Fibroblast of lung (primary cell): ENCODE measurements at regions not wholly inside any gene's neighbourhood (a gene's known extent, or its start where the extent isn't known, plus 50 kb on each side); places are given as distances from the start of the nearest gene placed in this dataset.
A peak's percentile ranks its signal among the peaks of the same experiment; 100 is the strongest.
"Not testable (repeated sequence)": the region's sequence is repeated elsewhere in the genome, so short reads cannot be mapped to it uniquely, and the experiment has no call there.

Experiments used
- DNase-seq, 2 donors: peaks; one replicate each; pipeline versions ENCODE4 v3.0.0 to v3.0.0-alpha.2; 2010; ENCODE audit warnings: low read depth in 2 of 2
- H2AFZ ChIP-seq: 2 replicates; pipeline ENCODE4 v1.5.1; 2012; ENCODE audit warnings: low read length, control low read depth, inconsistent platforms
- H3K27ac ChIP-seq: 2 replicates; pipeline ENCODE4 v1.5.1; 2011; ENCODE audit warnings: low read length, control low read depth; ENCODE audit not compliant: insufficient read depth
- H3K27me3 ChIP-seq: 2 replicates; pipeline ENCODE4 v1.5.1; 2011; ENCODE audit warnings: mild to moderate bottlenecking, low read length; ENCODE audit not compliant: control insufficient read depth, insufficient read depth
- H3K36me3 ChIP-seq: 2 replicates; pipeline ENCODE4 v1.5.1; 2011; ENCODE audit warnings: low read length; ENCODE audit not compliant: control insufficient read depth, insufficient read depth
- H3K4me1 ChIP-seq: 2 replicates; pipeline ENCODE4 v1.5.1; 2011; ENCODE audit warnings: low read length; ENCODE audit not compliant: control insufficient read depth, insufficient read depth; ENCODE audit errors: extremely low read depth
- H3K4me2 ChIP-seq: 2 replicates; pipeline ENCODE4 v1.5.1; 2011; ENCODE audit warnings: low read length, control low read depth; ENCODE audit not compliant: insufficient read depth; ENCODE audit errors: extremely low read depth
- H3K4me3 ChIP-seq, 4 experiments: fragments of 200-600 bp in 1 of 4; sonication (generic) in 1 of 4; replicated peaks in 1 of 4; 2 replicates each; pipeline ENCODE4 v1.5.1; 2011 to 2016; ENCODE audit warnings: low read length in 4 of 4, low read depth in 3 of 4, mild to moderate bottlenecking in 3 of 4, control low read depth in 2 of 4, inconsistent platforms in 1 of 4, mixed read lengths in 1 of 4; ENCODE audit not compliant: insufficient read depth in 1 of 4; ENCODE audit errors: control extremely low read depth in 1 of 4
- H3K79me2 ChIP-seq: 2 replicates; pipeline ENCODE4 v1.5.1; 2012; ENCODE audit warnings: mild to moderate bottlenecking, low read length, inconsistent platforms; ENCODE audit not compliant: control insufficient read depth, insufficient read depth
- H3K9ac ChIP-seq: 2 replicates; pipeline ENCODE4 v1.5.1; 2011; ENCODE audit warnings: mild to moderate bottlenecking, low read length, control low read depth; ENCODE audit not compliant: insufficient read depth
- H3K9me3 ChIP-seq: 2 replicates; pipeline ENCODE4 v1.5.1; 2012; ENCODE audit warnings: low read depth, low read length; ENCODE audit not compliant: control insufficient read depth, insufficient read depth
- H4K20me1 ChIP-seq: 2 replicates; pipeline ENCODE4 v1.5.1; 2011; ENCODE audit warnings: low read length; ENCODE audit not compliant: control insufficient read depth, insufficient read depth; ENCODE audit errors: extremely low read depth
- EZH2 ChIP-seq: IDR thresholded peaks from 2 replicates; pipeline ENCODE4 v1.5.1; 2012; ENCODE audit warnings: low read length, control low read depth, mild to moderate bottlenecking; ENCODE audit errors: missing control alignments
- TF ChIP-seq, protein P1 (sequence below), 2 donors: IDR thresholded peaks in 1 of 2; conservative IDR thresholded peaks in 1 of 2; 1 replicate in 1 of 2; 2 replicates in 1 of 2; pipeline ENCODE4 v1.5.1; 2011 to 2012; ENCODE audit warnings: low read length in 2 of 2, control low read depth in 1 of 2, inconsistent platforms in 1 of 2, low read depth in 1 of 2, mild to moderate bottlenecking in 1 of 2

DNA sequence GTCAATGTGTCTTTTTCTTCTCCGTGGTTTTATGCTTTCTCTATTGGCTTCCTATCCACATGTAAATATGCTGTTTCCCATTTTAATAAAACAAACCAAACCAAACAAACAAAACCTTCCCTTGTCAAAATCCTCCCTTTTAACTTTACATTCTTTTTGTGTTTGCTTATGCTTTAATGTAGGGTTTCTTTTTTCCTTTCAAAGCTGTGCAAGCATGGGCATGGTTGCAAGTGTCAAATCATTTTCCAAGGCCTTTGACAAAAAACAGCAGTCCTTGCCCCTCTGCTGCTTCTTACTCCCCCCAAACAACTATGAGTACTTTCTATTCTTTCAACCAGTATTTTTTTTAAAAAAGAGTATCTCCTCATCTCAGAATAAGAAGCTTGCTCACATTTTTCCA lies 66.0 kb upstream of the ACYP2 start:
- H3K4me3 ChIP-seq: no peak overlapping the region
- H2AFZ ChIP-seq: no peak overlapping the region
- no peak for TF ChIP-seq EZH2
- TF ChIP-seq, protein P1, sequence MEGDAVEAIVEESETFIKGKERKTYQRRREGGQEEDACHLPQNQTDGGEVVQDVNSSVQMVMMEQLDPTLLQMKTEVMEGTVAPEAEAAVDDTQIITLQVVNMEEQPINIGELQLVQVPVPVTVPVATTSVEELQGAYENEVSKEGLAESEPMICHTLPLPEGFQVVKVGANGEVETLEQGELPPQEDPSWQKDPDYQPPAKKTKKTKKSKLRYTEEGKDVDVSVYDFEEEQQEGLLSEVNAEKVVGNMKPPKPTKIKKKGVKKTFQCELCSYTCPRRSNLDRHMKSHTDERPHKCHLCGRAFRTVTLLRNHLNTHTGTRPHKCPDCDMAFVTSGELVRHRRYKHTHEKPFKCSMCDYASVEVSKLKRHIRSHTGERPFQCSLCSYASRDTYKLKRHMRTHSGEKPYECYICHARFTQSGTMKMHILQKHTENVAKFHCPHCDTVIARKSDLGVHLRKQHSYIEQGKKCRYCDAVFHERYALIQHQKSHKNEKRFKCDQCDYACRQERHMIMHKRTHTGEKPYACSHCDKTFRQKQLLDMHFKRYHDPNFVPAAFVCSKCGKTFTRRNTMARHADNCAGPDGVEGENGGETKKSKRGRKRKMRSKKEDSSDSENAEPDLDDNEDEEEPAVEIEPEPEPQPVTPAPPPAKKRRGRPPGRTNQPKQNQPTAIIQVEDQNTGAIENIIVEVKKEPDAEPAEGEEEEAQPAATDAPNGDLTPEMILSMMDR (conservative IDR thresholded peaks at IDR 0.05 in 1 of 2, IDR thresholded peaks at IDR 0.05 in 1 of 2; ENCODE audit: low read depth in 1 of 2, low read length in 2 of 2): no peak
- H3K36me3 ChIP-seq: no peaks in the 10 kb centered on the region
- H3K27me3 ChIP-seq: no peaks in the 10 kb centered on the region
- no peak overlapping the region for H3K9ac ChIP-seq
- H3K27ac ChIP-seq: no peak overlapping the region
- DNase-seq: no peak
- H3K4me2 ChIP-seq: no peak overlapping the region
- no peaks in the 10 kb centered on the region for H3K9me3 ChIP-seq
- no peaks in the 10 kb centered on the region for H4K20me1 ChIP-seq
- H3K4me1 ChIP-seq: no peaks in the 10 kb centered on the region
- no peaks in the 10 kb centered on the region for H3K79me2 ChIP-seq

DNA sequence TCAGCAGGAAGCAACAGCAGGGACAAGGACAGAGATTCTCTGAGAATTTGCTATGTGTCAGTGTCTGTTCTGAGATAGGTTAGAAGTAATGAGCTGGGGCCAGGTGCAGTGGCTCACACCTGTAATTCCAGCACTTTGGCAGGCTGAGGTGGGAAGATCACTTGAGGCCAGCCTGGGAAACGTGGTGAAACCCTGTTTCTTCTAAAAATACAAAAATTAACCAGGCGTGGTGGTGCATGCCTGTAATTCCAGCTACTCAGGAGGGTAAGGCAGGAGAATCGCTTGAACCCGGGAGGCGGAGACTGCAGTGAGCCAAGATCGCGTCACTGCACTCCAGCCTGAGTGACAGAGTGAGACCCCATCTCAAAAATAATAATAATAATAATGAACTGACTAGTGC lies 66.5 kb upstream of the ACYP2 start:
- not testable (repeated sequence) for H3K36me3 ChIP-seq, H3K4me3 ChIP-seq, H3K4me1 ChIP-seq, H2AFZ ChIP-seq, H3K27me3 ChIP-seq, H3K9ac ChIP-seq, H3K9me3 ChIP-seq, H3K27ac ChIP-seq, H3K4me2 ChIP-seq, H3K79me2 ChIP-seq, H4K20me1 ChIP-seq, DNase-seq

DNA sequence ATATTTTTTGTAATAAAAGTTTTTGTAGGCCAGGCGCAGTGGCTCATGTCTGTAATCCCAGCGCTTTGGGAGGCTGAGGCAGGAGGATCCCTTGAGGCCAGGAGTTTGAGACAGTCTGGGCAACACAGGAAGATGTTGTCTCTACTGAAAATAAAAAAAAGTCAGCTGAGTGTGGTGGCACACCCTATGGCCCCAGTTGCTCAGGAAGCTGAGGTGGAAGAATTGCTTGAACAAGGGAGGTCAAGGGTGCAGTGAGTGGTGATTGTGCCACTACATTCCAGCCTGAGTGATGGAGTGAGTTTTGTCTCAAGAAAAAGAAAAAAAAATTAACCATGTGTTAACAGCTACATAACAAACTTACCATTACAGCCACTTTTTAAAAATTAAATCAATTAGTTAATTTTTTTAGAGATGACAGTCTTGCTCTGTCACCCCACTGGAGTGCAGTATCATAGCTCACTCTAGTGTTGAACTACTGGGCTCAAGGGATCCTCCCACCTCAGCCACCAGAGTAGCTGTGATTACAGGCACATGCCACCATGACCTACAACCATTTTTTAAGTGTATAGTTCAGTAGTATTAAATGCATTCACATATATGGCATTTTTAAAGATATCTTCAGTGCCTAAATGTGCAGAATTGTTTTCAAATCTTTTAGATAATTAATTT lies 67.2 kb upstream of the ACYP2 start:
- TF ChIP-seq EZH2: no peak
- TF ChIP-seq, protein P1 (conservative IDR thresholded peaks at IDR 0.05 in 1 of 2, IDR thresholded peaks at IDR 0.05 in 1 of 2; ENCODE audit: low read depth in 1 of 2, low read length in 2 of 2): no peak
- Histone ChIP-seq H4K20me1 (no peaks in the 10 kb centered on the region), H3K9ac (no peak overlapping the region), H3K4me2 (no peak overlapping the region), H3K4me3 (no peak overlapping the region), H3K79me2 (no peaks in the 10 kb centered on the region), H3K27me3 (no peaks in the 10 kb centered on the region), H3K4me1 (no peaks in the 10 kb centered on the region), H2AFZ (no peak overlapping the region), H3K36me3 (no peaks in the 10 kb centered on the region), H3K27ac (no peak overlapping the region), H3K9me3 (no peaks in the 10 kb centered on the region)
- peak in 1 of 2 donors; percentile 27 for DNase-seq
